Spinal cord (tissue), 9 donors: ENCODE measurements at regions not wholly inside any gene's neighbourhood (a gene's known extent, or its start where the extent isn't known, plus 50 kb on each side); places are given as distances from the start of the nearest gene placed in this dataset.
A peak's percentile ranks its signal among the peaks of the same experiment; 100 is the strongest.

ENCODE experiments used
- DNase-seq, 6 donors: peaks; one replicate each; pipeline versions ENCODE4 v3.0.0 to v3.0.0-alpha.2; 2013 to 2015; ENCODE audit warnings: low spot score in 6 of 6, low read depth in 4 of 6
- H3K27ac ChIP-seq: one replicate; pipeline ENCODE4 v1.5.1; 2013; ENCODE audit warnings: low read depth, low read length, control low read depth
- H3K27me3 ChIP-seq: one replicate; pipeline ENCODE4 v1.6.1; 2013; ENCODE audit warnings: low read length; ENCODE audit not compliant: control insufficient read depth, insufficient read depth
- H3K36me3 ChIP-seq: one replicate; pipeline ENCODE4 v1.6.1; 2013; ENCODE audit warnings: low read length; ENCODE audit not compliant: control insufficient read depth, insufficient read depth
- H3K4me1 ChIP-seq: one replicate; pipeline ENCODE4 v1.6.1; 2013; ENCODE audit warnings: low read length; ENCODE audit not compliant: control insufficient read depth, insufficient read depth
- H3K4me3 ChIP-seq: one replicate; pipeline ENCODE4 v1.5.1; 2013; ENCODE audit warnings: low read depth, low read length, control low read depth
- H3K9me3 ChIP-seq: one replicate; pipeline ENCODE4 v1.6.1; 2013; ENCODE audit warnings: low read length; ENCODE audit not compliant: control insufficient read depth, insufficient read depth
- WGBS: methylation state at CpG from one replicate; pipeline ENCODE4 v1.1.5; 2013; ENCODE audit warnings: missing lambda C conversion rate; ENCODE audit not compliant: insufficient coverage; 5-methylcytosine and 5-hydroxymethylcytosine counted together
- donor health status: healthy.

DNA sequence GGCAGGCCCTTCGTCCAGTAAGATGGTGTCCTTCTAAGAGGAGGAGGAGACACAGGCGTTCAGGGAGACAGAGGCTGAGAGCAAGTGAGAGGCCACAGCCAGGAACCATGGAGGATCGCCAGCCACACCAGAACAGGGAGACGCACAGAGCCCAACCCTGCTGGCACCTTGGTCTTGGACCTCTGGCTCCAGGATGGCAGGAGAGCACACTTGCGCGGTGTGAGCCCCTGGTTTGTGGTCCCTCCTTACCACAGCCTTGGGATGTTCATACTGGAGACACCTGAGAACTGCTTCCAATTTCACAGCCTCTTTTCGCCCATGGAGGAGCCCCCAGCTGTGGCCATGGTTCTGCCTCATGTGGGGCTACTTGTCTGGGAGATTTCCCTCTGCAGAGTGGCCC lies 222.4 kb downstream of the DLL1 start:
- Histone ChIP-seq H3K36me3 (no peaks in the 10 kb centered on the region), H3K27ac (no peak overlapping the region), H3K4me1 (peaks cover 19% of the 10 kb centered on the region), H3K9me3 (no peaks in the 10 kb centered on the region), H3K27me3 (no peaks in the 10 kb centered on the region), H3K4me3 (no peak overlapping the region)
- WGBS: 96% methylated on average over 7 of the region's 7 CpGs
- no peak for DNase-seq

DNA sequence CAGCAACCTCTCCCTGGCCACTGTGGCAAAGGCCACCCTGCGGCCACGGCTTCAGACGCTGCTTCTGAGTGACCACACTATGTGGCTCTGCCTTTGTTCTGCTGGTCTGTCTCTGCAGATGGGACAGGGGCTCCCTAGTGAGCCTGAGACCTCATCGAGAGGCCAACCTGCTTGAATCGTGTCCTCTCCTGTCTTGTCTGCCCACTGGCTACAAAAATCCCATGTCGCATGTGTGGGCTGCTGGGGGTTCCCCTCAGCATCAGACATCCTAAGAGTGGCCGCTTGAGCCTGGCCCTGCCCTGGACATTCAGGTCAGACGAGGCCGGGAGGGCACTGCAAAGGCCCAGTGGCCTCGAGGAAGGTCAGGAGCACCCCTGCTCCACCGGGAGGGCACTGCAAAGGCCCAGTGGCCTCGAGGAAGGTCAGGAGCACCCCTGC lies 222.9 kb downstream of the DLL1 start:
- no peak for DNase-seq
- no peak overlapping the region for H3K4me3 ChIP-seq

DNA sequence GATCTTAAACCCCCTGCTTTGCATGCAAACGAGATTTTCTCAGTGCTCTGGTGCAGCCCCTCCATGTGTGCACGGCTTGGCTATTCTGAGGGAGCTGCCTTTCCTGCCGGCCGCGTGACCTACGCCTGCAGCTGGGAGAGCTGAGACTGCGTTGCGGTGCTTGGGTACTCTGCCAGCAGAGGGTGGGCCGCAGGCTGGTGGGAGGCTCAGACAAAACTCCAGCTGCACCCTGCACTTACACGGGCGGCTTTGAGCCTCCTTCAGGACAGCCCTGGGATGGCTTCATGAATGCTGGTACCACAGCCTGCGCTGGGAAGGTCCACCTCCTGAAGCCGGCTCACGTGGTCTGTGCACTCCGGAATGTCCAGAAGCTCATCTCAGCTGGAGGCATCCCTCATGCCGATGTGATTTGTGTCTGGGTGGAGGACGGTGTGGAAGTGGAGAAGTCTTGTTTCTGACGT lies 223.7 kb downstream of the DLL1 start:
- 14% methylated on average over 18 of the region's 18 CpGs for WGBS
- peaks cover 23% of the 10 kb centered on the region for H3K4me1 ChIP-seq
- peak in 3 of 6 donors; percentile 17 to 74 (median 69) for DNase-seq
- no peaks in the 10 kb centered on the region for H3K36me3 ChIP-seq
- H3K9me3 ChIP-seq: no peaks in the 10 kb centered on the region
- no peaks in the 10 kb centered on the region for H3K27me3 ChIP-seq
- no peak overlapping the region for H3K27ac ChIP-seq
- no peak overlapping the region for H3K4me3 ChIP-seq

More for the DNA sequence above, 222.9 kb downstream of the DLL1 start:
- peaks cover 19% of the 10 kb centered on the region for H3K4me1 ChIP-seq
- no peak overlapping the region for H3K27ac ChIP-seq
- WGBS: 88% methylated on average over 12 of the region's 12 CpGs
- H3K9me3 ChIP-seq: no peaks in the 10 kb centered on the region
- H3K27me3 ChIP-seq: no peaks in the 10 kb centered on the region
- H3K36me3 ChIP-seq: no peaks in the 10 kb centered on the region

DNA sequence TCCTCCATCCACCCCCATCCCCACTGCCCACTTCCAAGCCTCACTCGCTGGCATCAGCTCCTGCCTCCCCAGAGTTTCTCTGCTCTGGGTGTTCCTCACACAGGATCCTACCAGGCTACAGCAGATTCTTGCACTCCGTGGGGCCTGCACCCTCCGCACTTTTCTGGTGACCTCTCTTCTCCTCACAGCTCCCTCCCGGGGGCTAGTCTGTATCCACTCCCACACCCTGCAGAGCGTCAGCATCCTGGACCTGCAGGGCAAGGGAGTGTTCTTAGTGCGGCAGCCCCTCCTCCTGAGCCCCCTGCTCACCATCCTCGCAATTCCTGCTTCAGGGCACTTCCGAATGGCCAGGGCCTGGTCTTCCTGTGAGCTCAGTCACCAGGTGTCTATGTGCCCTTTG lies 224.2 kb downstream of the DLL1 start:
- Histone ChIP-seq H3K27ac (no peak overlapping the region), H3K4me3 (no peak overlapping the region), H3K27me3 (no peaks in the 10 kb centered on the region), H3K4me1 (peaks cover 23% of the 10 kb centered on the region), H3K36me3 (no peaks in the 10 kb centered on the region), H3K9me3 (no peaks in the 10 kb centered on the region)
- no peak for DNase-seq
- 62% methylated on average over 8 of the region's 8 CpGs for WGBS

DNA sequence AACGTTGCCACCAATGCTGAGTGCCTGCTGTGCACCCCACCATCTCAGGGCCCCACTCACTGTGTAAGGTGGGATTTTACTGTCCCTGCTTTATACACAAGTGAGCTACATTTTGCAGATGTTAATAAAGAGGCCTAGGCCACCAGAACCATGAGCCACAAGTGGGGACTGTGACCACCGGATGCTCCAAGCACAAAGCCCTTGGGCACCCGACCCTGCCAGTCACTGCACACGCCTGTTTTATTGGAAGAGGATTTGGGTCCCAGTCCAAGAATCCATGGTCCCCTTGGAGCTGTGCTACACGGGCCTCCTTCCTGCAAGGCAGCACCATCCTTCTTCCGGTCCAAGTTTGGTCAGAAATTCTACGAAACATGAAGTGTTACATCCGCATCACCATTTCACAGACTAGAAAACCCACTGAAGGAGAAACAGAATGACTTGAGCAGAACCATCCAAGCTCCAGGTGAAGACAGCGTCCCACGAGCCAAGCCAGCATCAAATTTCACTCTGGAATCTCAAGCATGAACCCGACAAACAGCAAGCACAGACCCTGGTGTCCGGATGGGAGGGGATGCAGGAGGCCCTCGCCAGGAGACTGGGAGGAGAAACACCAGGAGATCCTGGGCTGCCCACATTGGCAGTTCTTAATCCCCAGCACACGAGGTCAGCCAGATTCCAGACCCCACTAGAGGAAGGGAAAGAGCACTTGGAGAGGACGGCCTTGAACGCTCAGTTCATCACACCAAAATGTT lies 226.9 kb downstream of the DLL1 start:
- WGBS: 70% methylated on average over 12 of the region's 16 CpGs
- no peak overlapping the region for H3K27ac ChIP-seq
- H3K27me3 ChIP-seq: no peaks in the 10 kb centered on the region
- H3K9me3 ChIP-seq: no peaks in the 10 kb centered on the region
- H3K36me3 ChIP-seq: no peaks in the 10 kb centered on the region
- peaks cover 23% of the 10 kb centered on the region for H3K4me1 ChIP-seq
- no peak overlapping the region for H3K4me3 ChIP-seq
- no peak for DNase-seq

DNA sequence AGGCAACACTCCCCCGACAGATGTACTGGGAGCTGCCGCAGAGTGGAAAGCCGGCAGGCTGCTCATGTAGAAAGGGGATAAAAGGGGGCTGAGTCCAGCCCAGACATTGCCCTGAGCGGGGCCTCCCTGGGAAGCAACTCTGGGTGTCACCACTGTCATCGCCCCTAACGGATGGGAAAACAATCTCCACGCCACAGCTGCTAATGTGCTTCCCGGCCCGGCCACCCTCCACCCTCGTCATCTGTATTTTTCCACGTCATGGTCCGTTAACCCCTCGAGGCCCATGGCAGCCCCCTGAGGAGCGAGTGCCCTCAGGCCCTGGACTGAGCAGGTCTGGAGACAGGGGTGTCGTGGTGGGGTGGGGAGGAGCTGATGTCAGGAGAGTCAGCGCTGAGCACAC lies 227.4 kb downstream of the DLL1 start:
- Histone ChIP-seq H3K9me3 (no peaks in the 10 kb centered on the region), H3K4me1 (peaks cover 23% of the 10 kb centered on the region), H3K4me3 (no peak overlapping the region), H3K36me3 (no peaks in the 10 kb centered on the region), H3K27ac (no peak overlapping the region), H3K27me3 (no peaks in the 10 kb centered on the region)
- DNase-seq: no peak
- WGBS: 57% methylated on average over 12 of the region's 16 CpGs

DNA sequence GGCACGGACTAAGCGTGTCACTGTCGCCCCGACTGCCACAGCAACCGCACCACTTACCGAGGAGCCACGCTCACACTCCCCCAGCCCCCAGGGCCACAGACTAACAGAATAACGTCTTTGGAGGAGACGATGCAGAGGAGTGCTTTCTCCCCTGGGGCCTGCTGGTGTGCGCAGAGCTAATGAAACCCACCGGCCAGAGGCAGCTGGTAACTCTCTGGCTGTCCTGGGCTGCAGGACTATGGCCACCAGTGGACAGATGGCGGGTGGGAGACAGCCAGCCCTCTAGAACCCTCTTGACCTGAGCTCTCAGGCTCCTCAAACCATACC lies 228.0 kb downstream of the DLL1 start:
- Histone ChIP-seq H3K27ac (no peak overlapping the region), H3K4me1 (peaks cover 18% of the 10 kb centered on the region), H3K27me3 (no peaks in the 10 kb centered on the region), H3K4me3 (no peak overlapping the region), H3K36me3 (no peaks in the 10 kb centered on the region), H3K9me3 (no peaks in the 10 kb centered on the region)
- DNase-seq: no peak
- WGBS: 83% methylated on average over 12 of the region's 12 CpGs

DNA sequence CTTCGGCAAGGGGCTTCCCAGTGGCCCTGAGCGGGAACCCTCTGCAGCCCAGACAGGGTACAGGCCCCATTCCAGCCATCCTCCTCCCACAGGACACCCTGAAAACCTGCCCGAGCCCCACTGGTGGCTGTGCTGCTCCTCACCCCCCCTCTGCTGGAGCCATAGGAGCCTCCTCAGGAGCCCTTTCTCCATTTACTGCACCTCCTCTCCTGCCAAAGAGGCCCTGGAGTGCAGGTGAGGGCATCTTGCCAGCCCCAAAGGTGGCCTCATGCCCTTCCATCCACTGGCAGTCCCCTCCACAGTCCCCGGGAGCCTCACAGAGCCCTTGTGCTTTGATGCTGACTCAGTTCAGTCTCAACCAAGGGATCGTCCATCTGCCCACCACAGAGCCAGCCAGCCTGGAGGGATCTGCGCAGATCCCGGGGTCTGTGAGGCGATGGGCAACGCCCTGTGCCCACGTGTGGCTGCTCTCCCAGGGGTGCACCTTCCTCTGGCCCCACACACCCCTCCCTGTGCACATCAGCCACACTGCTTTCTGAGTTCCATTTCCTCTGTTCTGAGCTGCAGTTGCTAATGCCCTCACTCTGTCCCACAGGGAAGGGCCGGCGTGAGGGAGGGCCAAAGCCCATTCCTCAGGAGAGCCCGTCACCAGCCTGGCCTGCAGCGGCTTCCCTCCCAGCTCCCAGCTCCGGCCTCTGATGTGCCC lies 228.5 kb downstream of the DLL1 start:
- Histone ChIP-seq H3K9me3 (no peaks in the 10 kb centered on the region), H3K4me3 (no peak overlapping the region), H3K4me1 (peaks cover 13% of the 10 kb centered on the region), H3K36me3 (no peaks in the 10 kb centered on the region), H3K27ac (no peak overlapping the region), H3K27me3 (no peaks in the 10 kb centered on the region)
- DNase-seq: no peak
- 88% methylated on average over 12 of the region's 15 CpGs for WGBS

DNA sequence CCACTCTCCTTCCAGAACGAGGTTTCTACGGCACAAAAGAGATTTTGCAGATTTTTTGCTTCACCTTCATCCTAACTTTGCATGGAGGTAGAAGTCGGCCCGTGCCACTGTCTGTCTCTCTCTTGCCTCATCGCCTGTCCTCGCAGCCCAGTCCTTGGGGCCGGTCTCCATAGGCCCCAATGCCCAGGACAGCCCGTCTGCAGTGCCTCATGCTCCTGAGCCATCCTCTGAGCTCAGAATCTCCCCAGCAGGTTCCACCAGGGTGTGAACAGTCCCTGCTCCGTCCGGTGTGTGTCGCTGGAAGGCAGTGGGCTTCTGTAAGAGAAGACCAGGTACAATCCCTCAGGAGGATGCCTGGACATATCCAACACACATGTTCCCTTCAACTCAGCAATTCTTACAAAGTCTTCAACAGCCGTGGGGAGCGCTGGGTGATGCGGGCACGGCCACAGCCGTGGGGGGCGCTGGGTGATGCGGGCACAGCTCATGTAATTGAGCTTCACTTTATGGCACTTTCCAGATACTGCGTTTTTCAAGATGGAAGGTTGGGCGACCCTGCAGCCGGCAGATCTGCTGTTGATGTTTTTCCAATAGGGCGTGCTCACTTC lies 231.9 kb downstream of the DLL1 start:
- Histone ChIP-seq H3K27me3 (no peaks in the 10 kb centered on the region), H3K4me1 (peaks cover 4% of the 10 kb centered on the region), H3K4me3 (no peak overlapping the region), H3K36me3 (no peaks in the 10 kb centered on the region), H3K9me3 (no peaks in the 10 kb centered on the region), H3K27ac (no peak overlapping the region)
- WGBS: 97% methylated on average over 21 of the region's 22 CpGs
- no peak for DNase-seq
